HS-5 (cell line): ENCODE measurements at regions not wholly inside any gene's neighbourhood (a gene's known extent, or its start where the extent isn't known, plus 50 kb on each side); places are given as distances from the start of the nearest gene placed in this dataset.
"Not testable (repeated sequence)": the region's sequence is repeated elsewhere in the genome, so short reads cannot be mapped to it uniquely, and the experiment has no call there.

Experiments used
- DNase-seq: peaks from one replicate; pipeline ENCODE4 v3.0.0-alpha.2; 2012; ENCODE audit warnings: low read depth

- DNase-seq, result no peak
These were observed 334.6 kb downstream of the CRPPA start for GRCh38 chr7:16086743-16087142.

GRCh38 chr7:16085780-16086179, 335.6 kb downstream of the CRPPA start:
- DNase-seq, result not testable (repeated sequence)

DNA sequence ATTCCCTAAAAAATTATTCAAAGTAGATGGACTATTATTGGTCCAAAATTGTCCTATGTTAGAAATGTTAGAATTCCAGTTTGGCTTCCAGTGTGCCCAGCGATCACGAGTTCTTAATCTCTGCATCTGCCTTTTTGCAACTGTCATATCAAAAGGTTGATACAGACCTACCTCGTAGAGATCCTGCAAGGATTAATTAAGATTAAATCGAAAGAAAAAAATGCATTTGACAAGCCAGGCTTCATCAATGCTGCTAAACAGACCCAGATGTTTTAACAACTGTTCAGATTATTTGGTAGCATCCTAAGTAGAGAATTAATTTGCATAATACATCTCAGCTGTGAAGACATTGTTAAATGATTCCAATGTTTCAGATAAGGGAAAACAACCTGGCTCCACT, 336.5 kb downstream of the CRPPA start:
- DNase-seq, result no peak

GRCh38 chr7:16084370-16084769, 337.0 kb downstream of the CRPPA start:
- no peak for DNase-seq

DNA sequence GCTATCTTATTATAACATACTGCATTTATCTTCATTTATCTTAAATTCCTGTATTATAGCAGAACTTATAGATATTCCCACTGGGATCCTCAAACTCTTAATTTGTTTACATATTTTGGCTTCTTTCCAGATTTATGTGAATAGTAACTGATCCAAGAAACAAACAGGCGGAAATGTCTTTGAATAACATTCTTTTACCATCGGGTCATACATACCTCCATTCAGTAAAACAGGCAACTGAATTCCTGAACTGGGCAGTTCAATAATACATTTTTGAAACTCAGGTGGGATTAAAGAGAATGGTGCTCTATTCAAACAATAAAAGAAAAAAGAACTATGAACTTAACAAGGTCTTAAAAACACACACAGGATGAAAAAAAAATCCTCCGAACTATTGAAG, 337.4 kb downstream of the CRPPA start:
- no peak for DNase-seq

DNA sequence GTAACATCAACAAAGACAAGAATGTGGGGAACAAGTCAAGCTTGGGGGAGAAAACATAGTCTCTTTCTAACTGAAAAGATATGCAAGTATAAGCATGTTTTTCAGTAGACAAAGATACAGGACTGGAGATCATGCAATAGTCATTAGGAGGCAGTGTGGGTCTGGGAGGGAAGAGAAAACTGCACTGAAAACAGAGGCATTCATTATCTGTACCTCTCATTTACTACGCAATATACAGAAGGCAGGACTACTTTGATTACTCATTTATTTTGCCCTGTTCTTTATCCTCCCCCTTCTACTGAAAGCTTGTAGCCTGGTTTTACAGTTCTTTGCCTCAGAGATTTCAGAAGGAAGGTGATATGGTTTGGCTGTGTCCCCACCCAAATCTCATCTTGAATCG, 341.2 kb downstream of the CRPPA start:
- DNase-seq, result no peak

GRCh38 chr7:16079723-16080122, 341.6 kb downstream of the CRPPA start:
- DNase-seq, result no peak

GRCh38 chr7:16078076-16078952, 343.0 kb downstream of the CRPPA start:
- DNase-seq, result peak; percentile 36

DNA sequence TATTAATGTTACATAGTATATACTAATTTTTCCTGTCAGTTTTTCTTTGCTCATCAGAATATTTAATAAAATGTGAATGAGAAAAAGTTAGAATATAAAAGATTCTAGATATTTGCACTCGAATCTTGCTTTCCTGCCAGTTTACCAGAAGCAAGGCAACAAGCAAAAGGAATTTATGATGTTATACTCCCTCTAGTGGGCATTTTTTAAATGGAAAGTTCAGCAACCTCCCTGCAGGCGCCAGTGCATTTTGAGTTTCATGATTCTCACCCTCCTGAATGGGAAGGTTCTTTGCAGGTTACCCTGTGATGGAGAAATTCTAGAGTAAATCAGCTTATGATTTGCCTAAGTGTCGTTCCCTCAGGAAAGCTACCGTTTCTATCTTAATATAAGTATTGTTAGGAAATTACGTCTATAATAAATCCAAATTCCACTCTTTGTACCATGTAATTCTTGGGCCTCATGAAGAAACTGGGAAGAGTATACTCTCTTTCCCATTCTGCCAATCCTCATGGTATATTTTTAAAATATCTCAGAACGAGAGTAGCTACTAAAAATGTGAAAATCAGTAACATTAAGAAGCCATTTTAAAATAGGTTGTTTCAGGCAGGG, 350.0 kb downstream of the CRPPA start:
- peak; percentile 43 for DNase-seq

DNA sequence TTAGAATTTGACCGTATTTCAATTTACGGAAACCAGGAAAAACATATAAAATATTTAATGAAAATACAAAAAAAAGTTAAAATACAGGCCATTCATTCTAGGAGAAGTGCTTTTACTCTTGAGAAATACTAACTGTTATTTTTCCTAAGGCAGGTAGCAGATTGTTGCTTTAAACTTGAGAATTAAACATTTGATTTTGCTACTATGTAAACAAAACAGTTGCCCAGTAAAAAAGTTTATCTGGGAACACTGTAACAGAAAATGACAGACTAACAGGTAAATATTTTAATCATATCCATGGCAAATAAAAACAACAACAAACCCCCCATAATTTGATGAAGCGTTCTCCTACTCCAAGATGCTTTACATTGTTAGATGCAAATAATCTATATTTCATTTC, 350.5 kb downstream of the CRPPA start:
- DNase-seq, result no peak

GRCh38 chr7:16069998-16070397, 351.3 kb downstream of the CRPPA start:
- no peak for DNase-seq

DNA sequence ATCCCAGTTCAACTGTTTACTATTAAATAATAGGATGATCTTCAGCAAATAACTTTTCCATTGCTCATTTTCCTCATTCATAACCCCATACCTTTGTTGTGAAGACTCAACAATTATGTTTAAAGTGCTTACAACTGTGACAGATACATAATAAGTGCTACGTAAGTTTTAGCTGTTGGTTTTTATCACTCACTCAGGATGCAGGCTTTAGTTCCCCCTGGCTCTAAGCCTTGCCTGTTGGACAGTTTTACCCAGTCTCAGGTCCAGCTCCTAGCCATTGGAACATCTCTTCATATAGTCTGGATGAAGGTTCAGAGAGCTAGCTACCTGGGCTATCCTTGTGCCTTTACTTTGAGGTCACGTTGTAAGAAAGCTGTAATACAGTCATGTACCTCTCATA, 353.2 kb downstream of the CRPPA start:
- DNase-seq, result no peak

- no peak for DNase-seq
These were observed 353.6 kb downstream of the CRPPA start for GRCh38 chr7:16067711-16068110.

GRCh38 chr7:16066805-16067459, 354.4 kb downstream of the CRPPA start:
- no peak for DNase-seq

- no peak for DNase-seq
These were observed 355.4 kb downstream of the CRPPA start for GRCh38 chr7:16065939-16066338.

GRCh38 chr7:16063716-16064675, 357.3 kb downstream of the CRPPA start:
- DNase-seq, result no peak

- DNase-seq, result no peak
These were observed 358.1 kb downstream of the CRPPA start for GRCh38 chr7:16063221-16063620.

GRCh38 chr7:16062269-16062668, 359.1 kb downstream of the CRPPA start:
- DNase-seq, result no peak

DNA sequence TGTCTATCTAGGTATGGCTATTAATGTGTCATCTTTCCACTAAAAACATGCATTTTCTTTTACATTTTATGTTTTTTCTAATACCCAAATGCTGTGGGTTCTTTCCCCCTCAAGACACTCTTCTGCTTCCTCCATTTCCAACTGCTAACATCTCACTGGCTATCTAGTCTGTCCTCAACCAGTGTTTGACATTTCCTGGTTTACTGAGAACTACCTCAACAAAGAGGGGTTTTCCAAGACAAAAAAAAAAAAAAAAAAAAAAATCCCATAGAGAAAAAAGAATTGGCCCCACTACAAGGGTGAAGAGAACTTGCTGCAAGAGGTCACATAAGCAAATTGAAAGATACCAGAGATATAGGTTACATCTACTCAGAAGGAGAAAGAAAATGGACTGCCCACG, 359.7 kb downstream of the CRPPA start:
- no peak for DNase-seq

GRCh38 chr7:16061011-16061410, 360.3 kb downstream of the CRPPA start:
- no peak for DNase-seq

GRCh38 chr7:16060502-16060901, 360.8 kb downstream of the CRPPA start:
- no peak for DNase-seq
